ENCODE measurements at regions not wholly inside any gene's neighbourhood (a gene's known extent, or its start where the extent isn't known, plus 50 kb on each side); places are given as distances from the start of the nearest gene placed in this dataset.
"Not testable (repeated sequence)": the region's sequence is repeated elsewhere in the genome, so short reads cannot be mapped to it uniquely, and the experiment has no call there.

- no peak for DNase-seq
Measured at GRCh38 chr14:53655080-53655785, 301.4 kb downstream of the BMP4 start.

GRCh38 chr14:53652068-53652467 lies 304.6 kb downstream of the BMP4 start:
- DNase-seq, result no peak

GRCh38 chr14:53651096-53651740 lies 305.4 kb downstream of the BMP4 start:
- DNase-seq, result no peak

- DNase-seq, result no peak
Measured at GRCh38 chr14:53646925-53647324, 309.7 kb downstream of the BMP4 start.

DNA sequence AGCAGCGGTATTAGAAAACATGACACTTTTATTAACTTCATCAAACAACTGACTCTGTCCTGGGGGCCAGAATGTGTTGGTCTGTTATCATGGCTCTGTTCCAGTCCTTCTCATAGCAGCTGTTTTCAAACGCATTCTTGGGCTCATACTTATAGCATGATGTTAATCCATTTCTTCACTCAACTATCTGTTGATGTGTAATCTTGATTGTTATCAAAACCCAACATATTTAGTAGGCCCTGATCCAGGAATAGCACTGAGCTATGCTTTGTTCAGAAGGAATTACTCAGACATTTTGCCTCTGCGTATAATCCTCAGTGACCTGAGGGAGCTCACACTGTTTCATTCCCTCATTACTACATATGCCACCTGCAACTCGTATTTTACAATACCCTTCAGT lies 315.9 kb downstream of the BMP4 start:
- no peak for DNase-seq

DNA sequence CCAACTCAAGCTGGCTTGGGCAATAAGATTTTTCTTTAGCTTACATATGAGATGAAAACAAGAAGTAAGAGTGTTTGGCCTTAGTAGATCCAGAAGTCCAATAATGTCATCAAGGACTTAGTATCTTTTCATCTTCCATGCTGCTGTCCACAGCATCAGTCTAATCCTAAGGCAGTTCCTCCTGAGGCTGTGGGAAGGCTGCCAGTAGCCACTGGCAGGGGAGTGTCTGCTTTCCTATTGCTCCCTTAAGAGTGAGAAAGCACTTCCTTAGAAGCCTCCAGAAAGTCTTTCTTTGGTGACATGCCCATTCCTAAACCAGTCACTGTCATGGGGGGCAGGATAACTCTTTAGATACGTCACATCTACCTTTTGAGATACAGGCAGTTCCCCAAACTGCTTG lies 317.7 kb downstream of the BMP4 start:
- no peak for DNase-seq

- DNase-seq, result peak; percentile 30
Measured at GRCh38 chr14:53634793-53635192, 321.8 kb downstream of the BMP4 start.

DNA sequence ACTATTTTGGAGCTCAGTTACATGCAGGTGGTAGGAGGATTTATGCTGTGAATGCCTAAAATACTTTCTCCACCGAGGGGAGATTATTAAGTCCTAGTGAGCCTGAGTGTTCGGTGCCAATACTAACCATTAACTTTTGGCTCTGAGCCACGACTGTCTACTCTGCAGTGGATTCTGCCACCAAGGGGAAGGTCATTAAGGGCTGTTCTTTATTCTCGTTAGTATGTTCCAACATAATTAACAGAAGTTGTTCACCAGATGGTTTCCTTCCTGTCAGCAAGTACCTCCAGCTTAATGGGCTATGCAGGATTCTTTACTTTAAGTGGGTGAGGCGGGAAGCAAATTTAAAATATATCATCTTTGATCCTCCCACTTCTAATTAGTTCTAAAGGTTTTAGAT lies 326.3 kb downstream of the BMP4 start:
- peak; percentile 94 for DNase-seq

DNA sequence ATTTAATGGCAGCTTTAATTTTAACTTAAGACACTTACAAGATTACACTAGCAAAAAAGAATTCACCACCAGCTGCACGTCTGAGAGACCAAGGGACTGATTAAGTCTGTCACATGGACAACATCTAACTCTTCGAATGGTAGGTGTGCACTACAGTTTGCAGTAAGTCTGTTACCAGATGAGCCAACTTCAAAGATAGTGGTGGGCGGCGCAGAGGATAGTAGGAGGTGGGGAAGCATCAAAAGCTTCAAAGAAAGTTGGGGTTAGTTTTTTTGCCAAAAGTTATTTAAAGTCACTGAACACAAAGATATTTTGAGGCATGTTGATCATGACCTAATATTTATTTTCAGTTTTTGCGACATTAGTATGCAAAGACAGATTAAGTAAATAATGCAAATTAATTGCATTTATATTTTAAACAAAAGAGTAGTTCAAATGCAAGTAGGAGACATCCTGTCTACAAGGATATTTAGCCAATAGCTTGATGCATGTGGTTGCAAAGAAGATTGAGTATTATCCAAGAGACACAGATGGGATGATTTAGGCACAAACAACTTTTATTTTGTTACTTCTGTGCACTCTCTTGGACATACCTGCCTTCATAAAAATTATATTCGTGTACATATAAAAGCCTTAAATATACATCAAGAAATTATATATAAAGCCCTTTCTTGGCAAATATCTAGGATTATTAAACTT lies 327.7 kb downstream of the BMP4 start:
- DNase-seq, result peak; percentile 71

- no peak for DNase-seq
Measured at GRCh38 chr14:53628261-53628660, 328.4 kb downstream of the BMP4 start.

GRCh38 chr14:53626761-53627160 lies 329.9 kb downstream of the BMP4 start:
- no peak for DNase-seq

- no peak for DNase-seq
Measured at GRCh38 chr14:53622447-53622846, 334.2 kb downstream of the BMP4 start.

DNA sequence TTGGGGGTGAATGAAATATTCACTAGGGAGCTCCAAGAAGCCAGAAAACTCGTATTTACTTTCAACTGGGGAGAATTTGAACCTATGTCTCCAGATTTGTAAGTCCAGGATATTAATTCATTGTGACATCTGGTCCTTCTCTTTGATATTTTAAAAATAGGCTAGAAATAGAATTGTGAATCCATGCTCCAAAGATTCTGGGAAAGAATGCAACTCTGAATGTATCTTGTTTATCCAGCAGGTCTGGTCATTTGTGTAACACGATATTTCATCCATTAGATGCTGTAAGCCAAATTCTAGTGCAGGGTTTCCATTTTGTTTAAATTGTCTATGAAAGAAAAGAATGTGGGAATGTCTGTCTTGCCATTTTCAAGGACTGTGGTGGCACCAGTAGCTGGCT lies 334.7 kb downstream of the BMP4 start:
- no peak for DNase-seq

GRCh38 chr14:53621433-53621832 lies 335.2 kb downstream of the BMP4 start:
- DNase-seq, result no peak

DNA sequence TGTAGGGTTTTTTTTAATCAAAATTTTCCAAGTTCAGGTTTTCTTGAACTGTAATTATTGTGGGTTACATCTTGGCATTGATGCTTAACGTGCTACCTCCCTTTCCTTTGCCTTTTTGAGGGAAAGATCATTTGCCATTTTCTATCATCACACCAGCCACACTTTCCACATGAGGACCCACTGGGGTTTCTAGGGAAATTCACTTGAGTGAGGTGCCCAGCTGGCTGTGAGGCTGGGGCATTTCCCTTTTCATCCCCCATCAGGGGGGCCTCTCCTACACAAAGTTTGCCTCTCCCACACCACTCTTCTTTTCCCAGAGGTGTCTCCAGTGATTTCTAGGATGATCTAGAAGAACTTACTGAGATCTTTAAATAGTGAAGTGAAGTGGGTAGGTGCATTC lies 335.7 kb downstream of the BMP4 start:
- no peak for DNase-seq

GRCh38 chr14:53620317-53620716 lies 336.3 kb downstream of the BMP4 start:
- no peak for DNase-seq

- peak; percentile 82 for DNase-seq
Measured at GRCh38 chr14:53619691-53620231, 336.9 kb downstream of the BMP4 start.

DNA sequence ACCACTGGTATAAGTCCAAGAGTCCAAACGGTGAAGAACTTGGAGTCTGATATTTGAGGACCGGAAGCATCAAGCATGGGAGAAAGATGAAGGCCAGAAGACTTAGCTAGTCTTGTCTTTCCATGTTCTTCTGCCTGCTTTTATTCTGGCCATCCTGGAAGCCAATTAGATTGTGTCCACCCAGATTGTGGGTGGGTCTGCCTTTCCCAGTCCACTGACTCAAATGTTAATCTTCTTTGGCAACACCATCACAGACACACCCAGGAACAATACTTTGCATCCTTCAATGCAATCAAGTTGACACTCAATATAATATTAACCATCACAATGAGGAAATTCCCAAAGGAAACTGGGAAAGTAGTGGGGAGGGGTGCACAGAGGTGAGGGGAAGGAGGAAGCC lies 340.1 kb downstream of the BMP4 start:
- not testable (repeated sequence) for DNase-seq

DNA sequence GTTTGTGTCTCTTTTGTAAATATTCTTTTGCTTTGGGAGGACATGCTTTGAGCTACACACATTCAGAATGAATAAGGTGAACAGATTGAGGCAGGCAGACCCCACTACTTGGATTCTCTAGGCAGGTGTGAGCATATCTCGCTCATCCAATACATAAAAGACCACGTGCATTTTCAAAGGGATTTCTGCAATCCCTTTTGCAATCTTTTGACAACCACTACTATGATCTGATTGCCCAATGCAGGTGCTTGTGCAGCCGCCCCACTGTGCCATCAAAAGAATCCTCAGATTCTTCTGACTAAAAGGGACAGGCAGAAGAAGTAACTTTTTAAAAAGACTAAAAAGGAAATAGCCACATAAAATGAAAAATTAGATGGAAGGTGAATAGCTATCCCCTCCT lies 341.4 kb downstream of the BMP4 start:
- DNase-seq, result no peak

- no peak for DNase-seq
Measured at GRCh38 chr14:53613404-53614253, 343.0 kb downstream of the BMP4 start.

- DNase-seq, result no peak
Measured at GRCh38 chr14:53610947-53611346, 345.7 kb downstream of the BMP4 start.

- no peak for DNase-seq
Measured at GRCh38 chr14:53609009-53609408, 347.6 kb downstream of the BMP4 start.

- no peak for DNase-seq
Measured at GRCh38 chr14:53608369-53608768, 348.3 kb downstream of the BMP4 start.
